ENCODE measurements at regions not wholly inside any gene's neighbourhood (a gene's known extent, or its start where the extent isn't known, plus 50 kb on each side); places are given as distances from the start of the nearest gene placed in this dataset.
"Not testable (repeated sequence)": the region's sequence is repeated elsewhere in the genome, so short reads cannot be mapped to it uniquely, and the experiment has no call there.

- DNase-seq (ENCODE audit: low spot score): no peak
Observed at GRCh38 chr12:38159591-38160317, 156.8 kb upstream of the ALG10B start.

GRCh38 chr12:38160318-38161122 lies 156.1 kb upstream of the ALG10B start:
- no peak for DNase-seq (ENCODE audit: low spot score)

- DNase-seq (ENCODE audit: low spot score): no peak
Observed at GRCh38 chr12:38161123-38162000, 155.2 kb upstream of the ALG10B start.

GRCh38 chr12:38162013-38162412 lies 154.6 kb upstream of the ALG10B start:
- no peak for DNase-seq (ENCODE audit: low spot score)

- no peak for DNase-seq (ENCODE audit: low spot score)
Observed at GRCh38 chr12:38162708-38163441, 153.7 kb upstream of the ALG10B start.

- no peak for DNase-seq (ENCODE audit: low spot score)
Observed at GRCh38 chr12:38163442-38163801, 153.2 kb upstream of the ALG10B start.

GRCh38 chr12:38166225-38166624 lies 150.3 kb upstream of the ALG10B start:
- no peak for DNase-seq (ENCODE audit: low spot score)

- no peak for DNase-seq (ENCODE audit: low spot score)
Observed at GRCh38 chr12:38175538-38175937, 141.0 kb upstream of the ALG10B start.

- not testable (repeated sequence) for DNase-seq (ENCODE audit: low spot score)
Observed at GRCh38 chr12:38183617-38184016, 133.0 kb upstream of the ALG10B start.

GRCh38 chr12:38197286-38197685 lies 119.3 kb upstream of the ALG10B start:
- not testable (repeated sequence) for DNase-seq (ENCODE audit: low spot score)

- DNase-seq (ENCODE audit: low spot score): no peak
Observed at GRCh38 chr12:38201461-38202276, 114.9 kb upstream of the ALG10B start.

- DNase-seq (ENCODE audit: low spot score): no peak
Observed at GRCh38 chr12:38204831-38205230, 111.7 kb upstream of the ALG10B start.

- no peak for DNase-seq (ENCODE audit: low spot score)
Observed at GRCh38 chr12:38222011-38222410, 94.6 kb upstream of the ALG10B start.

GRCh38 chr12:38238328-38238727 lies 78.2 kb upstream of the ALG10B start:
- not testable (repeated sequence) for DNase-seq (ENCODE audit: low spot score)

GRCh38 chr12:38253778-38254177 lies 62.8 kb upstream of the ALG10B start:
- no peak for DNase-seq (ENCODE audit: low spot score)

GRCh38 chr12:38258411-38258810 lies 58.2 kb upstream of the ALG10B start:
- no peak for DNase-seq (ENCODE audit: low spot score)

Measured in D341Med (cell line).